Kidney (tissue), 13 donors: ENCODE measurements at regions not wholly inside any gene's neighbourhood (a gene's known extent, or its start where the extent isn't known, plus 50 kb on each side); places are given as distances from the start of the nearest gene placed in this dataset.

ENCODE experiments used
- DNase-seq, 5 donors: peaks; one replicate each; pipeline ENCODE4 v3.0.0-alpha.2; 2013 to 2020
- FAIRE-seq: peaks from 2 replicates; lab custom pipeline; 2012; peaks lifted over from hg19 to GRCh38; lab: Jason Lieb, UNC
- H3K27ac ChIP-seq, 2 donors: one replicate each; pipeline ENCODE4 v1.7.0; 2013; ENCODE audit warnings: low read depth in 2 of 2, low read length in 2 of 2, inconsistent platforms in 1 of 2
- H3K27me3 ChIP-seq: one replicate; pipeline ENCODE4 v1.7.1; 2013; ENCODE audit warnings: low read length, inconsistent platforms; ENCODE audit not compliant: control insufficient read depth, insufficient read depth
- H3K36me3 ChIP-seq, 3 donors: one replicate each; pipeline versions ENCODE4 v1.7.0 to v1.7.1; 2013; ENCODE audit warnings: low read length in 3 of 3, control low read depth in 1 of 3, inconsistent platforms in 1 of 3; ENCODE audit not compliant: insufficient read depth in 3 of 3, control insufficient read depth in 2 of 3
- H3K4me1 ChIP-seq, 3 donors: one replicate each; pipeline versions ENCODE4 v1.7.0 to v1.7.1; 2013; ENCODE audit warnings: low read length in 3 of 3, inconsistent platforms in 1 of 3, low read depth in 1 of 3; ENCODE audit not compliant: control insufficient read depth in 2 of 3, insufficient read depth in 2 of 3
- H3K4me3 ChIP-seq, 3 donors: one replicate each; pipeline versions ENCODE4 v1.7.0 to v1.8.1; 2013; ENCODE audit warnings: low read length in 3 of 3, control low read depth in 1 of 3, inconsistent platforms in 1 of 3
- H3K9ac ChIP-seq, 3 donors: one replicate each; pipeline versions ENCODE4 v1.7.0 to v1.7.1; 2013; ENCODE audit warnings: low read length in 3 of 3, control low read depth in 1 of 3, inconsistent platforms in 1 of 3
- H3K9me3 ChIP-seq, 3 donors: one replicate each; pipeline versions ENCODE4 v1.7.0 to v1.7.1; 2013; ENCODE audit warnings: low read length in 3 of 3, control low read depth in 1 of 3, inconsistent platforms in 1 of 3; ENCODE audit not compliant: control insufficient read depth in 2 of 3, insufficient read depth in 1 of 3
- CTCF ChIP-seq: IDR thresholded peaks from 3 replicates; pipeline ENCODE4 v1.5.1; 2012; ENCODE audit warnings: mild to moderate bottlenecking, moderate library complexity, borderline replicate concordance; ENCODE audit not compliant: insufficient read depth; ENCODE audit errors: extremely low read depth
- intact Hi-C: fragments of 100-400 bp; cut with DNase I; formaldehyde crosslinking; loops from one replicate; pipeline ENCODE4 v1.11.1; 2022
- donor health status: control.
- donor health status: control.
- donor health status: control.
- donor health status: control.
- donor health status: control.
- donor health status: DM: yes; HTN: yes; CAD: no.
- donor health status: Normal renal cell carcinoma (clear cell type).

- no peak overlapping the region for H3K9ac ChIP-seq
- no peak overlapping the region for H3K4me3 ChIP-seq
- no peaks in the 10 kb centered on the region for H3K27me3 ChIP-seq
- no peaks in the 10 kb centered on the region for H3K9me3 ChIP-seq
- no peak overlapping the region for H3K27ac ChIP-seq
- FAIRE-seq (no peak), DNase-seq (no peak)
- TF ChIP-seq CTCF: no peak
- H3K36me3 ChIP-seq: no peaks in the 10 kb centered on the region
- intact Hi-C loops: no loop called here
- no peaks in the 10 kb centered on the region for H3K4me1 ChIP-seq
These were observed 185.0 kb downstream of the SEMA6A start for GRCh38 chr5:116389601-116390000.

- no peaks in the 10 kb centered on the region for H3K27me3 ChIP-seq
- no peak overlapping the region for H3K4me3 ChIP-seq
- H3K36me3 ChIP-seq: no peaks in the 10 kb centered on the region
- H3K4me1 ChIP-seq: no peaks in the 10 kb centered on the region
- H3K27ac ChIP-seq: no peak overlapping the region
- intact Hi-C loops: no loop called here
- TF ChIP-seq CTCF: no peak
- no peaks in the 10 kb centered on the region for H3K9me3 ChIP-seq
- H3K9ac ChIP-seq: no peak overlapping the region
- DNase-seq: peak in 4 of 5 donors; percentile 59 to 83 (median 68)
- no peak for FAIRE-seq
These were observed 185.9 kb downstream of the SEMA6A start for GRCh38 chr5:116388564-116389258.

GRCh38 chr5:116387738-116388137, 186.9 kb downstream of the SEMA6A start:
- no peaks in the 10 kb centered on the region for H3K9me3 ChIP-seq
- no peaks in the 10 kb centered on the region for H3K27me3 ChIP-seq
- no peak for FAIRE-seq
- H3K27ac ChIP-seq: no peak overlapping the region
- H3K4me1 ChIP-seq: no peaks in the 10 kb centered on the region
- TF ChIP-seq CTCF: no peak
- no peak for DNase-seq
- no peak overlapping the region for H3K9ac ChIP-seq
- intact Hi-C loops: no loop called here
- H3K36me3 ChIP-seq: no peaks in the 10 kb centered on the region
- H3K4me3 ChIP-seq: no peak overlapping the region

GRCh38 chr5:116386633-116387032, 188.0 kb downstream of the SEMA6A start:
- Histone ChIP-seq H3K36me3 (no peaks in the 10 kb centered on the region), H3K27me3 (no peaks in the 10 kb centered on the region), H3K9me3 (no peaks in the 10 kb centered on the region), H3K27ac (no peak overlapping the region), H3K4me3 (no peak overlapping the region), H3K4me1 (no peaks in the 10 kb centered on the region), H3K9ac (no peak overlapping the region)
- no peak for TF ChIP-seq CTCF
- DNase-seq (peak in 2 of 5 donors; percentile 7 to 42), FAIRE-seq (no peak)
- intact Hi-C loops: no loop called here
